T-cell (primary cell): ENCODE measurements at regions not wholly inside any gene's neighbourhood (a gene's known extent, or its start where the extent isn't known, plus 50 kb on each side); places are given as distances from the start of the nearest gene placed in this dataset.

ENCODE experiments used
- ATAC-seq, 4 experiments: fragments of 200-7000 bp in 3 of 4; fragments of 150-1000 bp in 1 of 4; cut with Tn5 transposase; replicated peaks in 1 of 4; 1 replicate in 3 of 4; 2 replicates in 1 of 4; pipeline ENCODE4 v1.10.0; 2021; ENCODE audit warnings: moderate library complexity in 3 of 4, mild to moderate bottlenecking in 2 of 4, moderate number of reproducible peaks in 1 of 4
- CTCF ChIA-PET, 2 donors: fragments of 300-600 bp; sonication (Branson Sonifier 250); formaldehyde crosslinking; loops; one replicate each; lab custom pipeline; 2022; ENCODE audit warnings: antibody characterized with exemption in 2 of 2; lab: Charles Lee
- POLR2A ChIA-PET, 2 donors: fragments of 300-600 bp; sonication (Branson Sonifier 250); formaldehyde crosslinking; loops; one replicate each; lab custom pipeline; 2022; ENCODE audit warnings: antibody characterized with exemption in 2 of 2; lab: Charles Lee
- DNase-seq, 35 experiments: peaks; one replicate each; pipeline versions ENCODE4 v3.0.0 to v3.0.0-alpha.2; 2013 to 2023
- H3K27ac ChIP-seq: one replicate; pipeline ENCODE4 v1.5.1; 2013; ENCODE audit warnings: low read length
- H3K27me3 ChIP-seq, 2 experiments: replicated peaks in 1 of 2; 1 replicate in 1 of 2; 2 replicates in 1 of 2; pipeline versions ENCODE4 v1.6.1 to v1.7.0; 2013; ENCODE audit warnings: low read length in 1 of 2, mixed read lengths in 1 of 2; ENCODE audit not compliant: control insufficient read depth in 2 of 2, insufficient read depth in 2 of 2; ENCODE audit errors: extremely low read depth in 1 of 2
- H3K36me3 ChIP-seq, 2 donors: 1 replicate in 1 of 2; 2 replicates in 1 of 2; pipeline versions ENCODE4 v1.6.1 to v1.7.0; 2013; ENCODE audit warnings: low read length in 1 of 2; ENCODE audit not compliant: control insufficient read depth in 2 of 2, insufficient read depth in 1 of 2; ENCODE audit errors: extremely low read depth in 1 of 2
- H3K4me1 ChIP-seq, 2 experiments: 1 replicate in 1 of 2; 2 replicates in 1 of 2; pipeline versions ENCODE4 v1.6.1 to v1.7.0; 2013; ENCODE audit warnings: low read length in 2 of 2, mixed read lengths in 1 of 2; ENCODE audit not compliant: insufficient read depth in 2 of 2, control insufficient read depth in 1 of 2; ENCODE audit errors: extremely low read depth in 1 of 2
- H3K4me3 ChIP-seq, 2 donors: 1 replicate in 1 of 2; 2 replicates in 1 of 2; pipeline versions ENCODE4 v1.5.1 to v1.7.0; 2013; ENCODE audit warnings: mild to moderate bottlenecking in 2 of 2, low read length in 1 of 2, moderate library complexity in 1 of 2; ENCODE audit not compliant: control insufficient read depth in 1 of 2; ENCODE audit errors: extremely low read depth in 1 of 2
- H3K9me3 ChIP-seq: 2 replicates; pipeline ENCODE4 v1.7.0; 2013
- H3K27ac Mint-ChIP-seq, 2 donors: one replicate each; pipeline ENCODE4 v1.8.0; 2020 to 2021; ENCODE audit warnings: mild to moderate bottlenecking in 2 of 2, mixed read lengths in 2 of 2
- H3K27me3 Mint-ChIP-seq, 2 donors: one replicate each; pipeline ENCODE4 v1.8.0; 2021 to 2022; ENCODE audit warnings: mixed read lengths in 2 of 2
- H3K36me3 Mint-ChIP-seq: one replicate; pipeline ENCODE4 v1.8.0; 2021; ENCODE audit warnings: mixed read lengths
- H3K4me1 Mint-ChIP-seq, 3 donors: one replicate each; pipeline ENCODE4 v1.8.0; 2020 to 2022; ENCODE audit warnings: mixed read lengths in 3 of 3, mild to moderate bottlenecking in 1 of 3
- H3K4me3 Mint-ChIP-seq, 3 donors: one replicate each; pipeline ENCODE4 v1.8.0; 2020 to 2022; ENCODE audit warnings: mild to moderate bottlenecking in 3 of 3, mixed read lengths in 3 of 3, moderate library complexity in 3 of 3
- H3K9me3 Mint-ChIP-seq, 3 donors: one replicate each; pipeline ENCODE4 v1.8.0; 2020 to 2022; ENCODE audit warnings: mixed read lengths in 3 of 3
- WGBS: methylation state at CpG from one replicate; pipeline ENCODE4 v1.1.5; 2013; ENCODE audit warnings: missing lambda C conversion rate; ENCODE audit not compliant: insufficient coverage; 5-methylcytosine and 5-hydroxymethylcytosine counted together

DNA sequence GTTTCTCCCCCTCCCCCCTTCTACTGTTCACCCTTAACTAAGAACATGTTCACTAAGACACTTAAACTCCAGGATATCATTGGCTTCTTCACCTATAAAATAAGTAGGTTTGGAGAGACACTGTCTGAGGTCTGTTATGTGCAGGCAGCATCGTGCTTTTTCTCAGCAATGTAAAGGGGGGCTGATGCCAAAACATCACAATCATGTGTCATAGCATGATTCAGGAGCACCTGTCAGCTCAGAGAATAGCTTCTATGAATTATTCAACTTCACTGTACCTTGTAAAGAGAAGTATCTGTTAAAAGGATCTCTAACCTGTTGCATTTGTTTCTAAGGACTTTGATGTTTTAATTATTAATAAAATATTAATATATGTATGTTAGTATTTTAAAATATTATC, 211.4 kb upstream of the EPHA3 start:
- no peaks in the 10 kb centered on the region for H3K27me3 Mint-ChIP-seq
- POLR2A ChIA-PET: no interaction called here
- H3K27ac Mint-ChIP-seq: no peak overlapping the region
- CTCF ChIA-PET: no interaction called here
- no peaks in the 10 kb centered on the region for H3K4me1 Mint-ChIP-seq
- Histone ChIP-seq H3K27me3 (no peaks in the 10 kb centered on the region), H3K4me1 (no peaks in the 10 kb centered on the region), H3K27ac (no peak overlapping the region), H3K9me3 (no peaks in the 10 kb centered on the region), H3K4me3 (no peak overlapping the region), H3K36me3 (no peaks in the 10 kb centered on the region)
- H3K9me3 Mint-ChIP-seq: peaks cover 8 to 19% (median 14%) of the 10 kb centered on the region in 3 donors
- H3K4me3 Mint-ChIP-seq: no peak overlapping the region
- H3K36me3 Mint-ChIP-seq: no peaks in the 10 kb centered on the region
- no peak for DNase-seq
- no CpG with 5 or more reads among the region's 1 CpG for WGBS
- no peak for ATAC-seq

DNA sequence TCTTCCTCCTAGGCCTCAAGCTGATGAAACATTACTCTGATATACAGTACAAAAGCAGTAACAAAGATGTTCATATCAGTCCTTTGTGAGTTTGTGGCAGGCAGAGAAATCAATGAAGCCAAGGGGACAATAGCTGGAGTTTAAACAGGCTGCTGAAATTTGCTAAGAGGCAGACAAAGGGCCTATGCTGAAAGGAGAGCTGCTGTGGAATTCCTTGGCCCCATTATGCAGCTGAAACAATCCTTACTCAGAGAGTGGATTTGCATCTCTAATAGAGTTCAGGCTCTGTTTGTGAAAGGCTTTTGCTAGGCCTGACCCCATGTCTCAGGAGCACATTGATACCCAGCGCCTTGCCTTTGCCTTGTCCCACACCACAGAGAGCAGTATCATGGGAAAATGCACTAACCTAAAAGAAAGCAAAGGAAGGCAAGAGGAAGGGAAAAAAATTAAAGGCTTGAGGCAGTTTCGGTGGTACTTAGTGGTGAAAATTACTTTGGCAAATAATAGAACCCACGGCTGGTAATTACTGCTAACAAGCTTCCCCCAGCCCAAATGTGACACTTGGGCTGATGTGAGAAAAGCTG, 195.0 kb upstream of the EPHA3 start:
- CTCF ChIA-PET: no interaction called here
- Histone ChIP-seq H3K27ac (no peak overlapping the region), H3K9me3 (no peaks in the 10 kb centered on the region), H3K36me3 (no peaks in the 10 kb centered on the region), H3K4me3 (no peak overlapping the region), H3K27me3 (no peaks in the 10 kb centered on the region), H3K4me1 (no peaks in the 10 kb centered on the region)
- Mint-ChIP-seq H3K9me3 (peaks cover 6 to 16% (median 6%) of the 10 kb centered on the region in 3 donors), H3K27me3 (no peaks in the 10 kb centered on the region), H3K27ac (no peak overlapping the region), H3K36me3 (no peaks in the 10 kb centered on the region), H3K4me3 (no peak overlapping the region), H3K4me1 (no peaks in the 10 kb centered on the region)
- ATAC-seq: no peak
- DNase-seq: no peak
- WGBS: 67% methylated on average over 1 of the region's 3 CpGs
- POLR2A ChIA-PET: no interaction called here

DNA sequence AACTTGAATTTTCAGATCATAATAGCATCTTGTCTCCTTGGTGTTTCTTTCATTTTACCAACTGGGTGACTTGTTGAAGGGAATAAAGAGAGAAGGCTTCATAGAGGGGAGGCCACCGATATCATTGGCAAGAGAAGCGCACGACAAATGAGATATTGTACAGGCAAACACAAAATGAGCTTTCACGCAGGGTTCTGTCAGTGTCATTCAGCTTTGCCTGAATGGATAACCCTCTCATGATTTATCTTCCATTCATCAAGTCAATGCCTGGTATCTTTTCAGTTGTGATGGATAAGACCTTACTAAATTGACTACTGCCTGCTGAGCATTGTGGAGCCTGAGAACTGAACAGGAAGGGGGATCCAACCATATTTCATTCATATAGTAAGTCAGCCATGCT, 188.6 kb upstream of the EPHA3 start:
- H3K27ac ChIP-seq: no peak overlapping the region
- H3K36me3 ChIP-seq: no peaks in the 10 kb centered on the region
- no peaks in the 10 kb centered on the region for H3K27me3 Mint-ChIP-seq
- ChIA-PET CTCF (no interaction called here), POLR2A (no interaction called here)
- no peaks in the 10 kb centered on the region for H3K9me3 ChIP-seq
- no peak overlapping the region for H3K4me3 ChIP-seq
- no peak for ATAC-seq
- H3K4me1 Mint-ChIP-seq: no peaks in the 10 kb centered on the region
- no peak overlapping the region for H3K27ac Mint-ChIP-seq
- no peaks in the 10 kb centered on the region for H3K36me3 Mint-ChIP-seq
- no peaks in the 10 kb centered on the region for H3K4me1 ChIP-seq
- WGBS: no CpG with 5 or more reads among the region's 4 CpGs
- peaks cover 6 to 17% (median 6%) of the 10 kb centered on the region in 3 donors for H3K9me3 Mint-ChIP-seq
- H3K4me3 Mint-ChIP-seq: no peak overlapping the region
- no peaks in the 10 kb centered on the region for H3K27me3 ChIP-seq
- no peak for DNase-seq

DNA sequence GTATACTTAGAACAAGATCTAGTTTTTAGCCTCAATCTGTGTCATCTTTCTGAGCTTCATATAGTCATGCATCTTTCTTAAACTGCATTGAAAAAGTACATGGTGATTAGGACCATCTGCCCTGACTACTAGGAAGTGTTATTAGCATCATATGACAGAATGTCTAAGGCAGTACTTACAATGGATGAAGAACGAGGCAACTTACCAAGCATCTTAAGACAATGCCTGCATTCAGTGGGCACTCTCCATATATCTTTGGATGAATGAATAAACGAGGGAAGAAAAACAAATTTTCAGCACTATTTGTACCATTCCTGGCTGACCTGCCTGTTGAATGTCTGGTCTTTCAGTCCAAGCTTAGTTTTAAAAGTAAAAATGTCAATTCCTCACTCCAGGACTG, 185.4 kb upstream of the EPHA3 start:
- no peak overlapping the region for H3K4me3 ChIP-seq
- H3K4me1 ChIP-seq: no peaks in the 10 kb centered on the region
- WGBS: no CpG with 5 or more reads among the region's 2 CpGs
- ATAC-seq (no peak), DNase-seq (no peak)
- no peaks in the 10 kb centered on the region for H3K27me3 Mint-ChIP-seq
- no peaks in the 10 kb centered on the region for H3K36me3 ChIP-seq
- H3K27ac ChIP-seq: no peak overlapping the region
- no peaks in the 10 kb centered on the region for H3K9me3 ChIP-seq
- peaks cover 0 to 11% (median 4%) of the 10 kb centered on the region in 3 donors for H3K9me3 Mint-ChIP-seq
- POLR2A ChIA-PET: no interaction called here
- CTCF ChIA-PET: no interaction called here
- H3K27ac Mint-ChIP-seq: no peak overlapping the region
- no peaks in the 10 kb centered on the region for H3K36me3 Mint-ChIP-seq
- no peaks in the 10 kb centered on the region for H3K27me3 ChIP-seq
- no peak overlapping the region for H3K4me3 Mint-ChIP-seq
- no peaks in the 10 kb centered on the region for H3K4me1 Mint-ChIP-seq

DNA sequence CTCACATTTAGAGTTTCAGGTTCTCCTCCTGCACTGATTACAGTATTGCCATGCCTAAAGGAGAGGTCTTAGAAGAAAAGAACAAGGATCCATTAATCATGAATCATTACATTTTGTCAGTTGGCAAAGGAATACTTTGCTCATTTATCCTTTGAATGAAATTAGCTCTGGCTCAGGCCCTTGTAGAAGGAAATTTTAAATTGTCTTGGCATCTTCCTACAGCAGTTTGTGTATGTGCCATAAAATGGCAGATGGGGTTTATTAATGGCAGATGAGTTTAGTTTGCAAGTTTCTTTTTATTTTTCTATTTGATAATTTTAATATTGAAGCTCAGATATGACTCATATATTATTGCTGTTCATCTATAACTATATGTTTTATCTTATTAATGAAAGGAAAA, 181.2 kb upstream of the EPHA3 start:
- POLR2A ChIA-PET: no interaction called here
- Histone ChIP-seq H3K36me3 (no peaks in the 10 kb centered on the region), H3K9me3 (no peaks in the 10 kb centered on the region), H3K4me3 (no peak overlapping the region), H3K4me1 (no peaks in the 10 kb centered on the region), H3K27me3 (no peaks in the 10 kb centered on the region), H3K27ac (no peak overlapping the region)
- DNase-seq (no peak), ATAC-seq (no peak)
- Mint-ChIP-seq H3K9me3 (peaks cover 4 to 11% (median 9%) of the 10 kb centered on the region in 3 donors), H3K36me3 (no peaks in the 10 kb centered on the region), H3K4me3 (no peak overlapping the region), H3K27ac (no peak overlapping the region), H3K4me1 (no peaks in the 10 kb centered on the region), H3K27me3 (no peaks in the 10 kb centered on the region)
- CTCF ChIA-PET: no interaction called here

DNA sequence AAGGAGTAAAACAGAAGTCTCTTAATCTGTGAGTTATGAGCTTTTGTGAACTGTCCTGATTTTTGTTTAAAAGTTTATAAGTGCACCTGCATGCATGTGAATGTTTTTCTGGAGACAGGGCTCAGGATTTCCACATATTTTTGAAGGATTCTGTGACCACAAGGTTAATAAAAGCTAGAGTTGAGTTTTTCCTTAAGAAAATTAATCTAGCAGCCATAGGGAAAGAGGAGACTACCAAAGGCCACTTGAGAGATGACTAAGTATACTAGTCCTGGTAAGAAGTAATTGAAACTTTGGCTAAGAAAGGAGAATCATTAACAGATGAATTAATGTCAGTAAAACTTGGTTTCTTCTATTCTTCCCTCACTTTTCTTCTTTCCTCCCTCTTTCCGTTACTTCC, 176.8 kb upstream of the EPHA3 start:
- Histone ChIP-seq H3K36me3 (no peaks in the 10 kb centered on the region), H3K9me3 (no peaks in the 10 kb centered on the region), H3K4me3 (no peak overlapping the region), H3K27me3 (no peaks in the 10 kb centered on the region), H3K4me1 (no peaks in the 10 kb centered on the region), H3K27ac (no peak overlapping the region)
- POLR2A ChIA-PET: no interaction called here
- ATAC-seq (no peak), DNase-seq (no peak)
- Mint-ChIP-seq H3K36me3 (no peaks in the 10 kb centered on the region), H3K9me3 (peaks cover 9 to 18% (median 14%) of the 10 kb centered on the region in 3 donors), H3K4me1 (no peaks in the 10 kb centered on the region), H3K27me3 (no peaks in the 10 kb centered on the region), H3K27ac (no peak overlapping the region), H3K4me3 (no peak overlapping the region)
- CTCF ChIA-PET: no interaction called here
- no CpG with 5 or more reads among the region's 1 CpG for WGBS

DNA sequence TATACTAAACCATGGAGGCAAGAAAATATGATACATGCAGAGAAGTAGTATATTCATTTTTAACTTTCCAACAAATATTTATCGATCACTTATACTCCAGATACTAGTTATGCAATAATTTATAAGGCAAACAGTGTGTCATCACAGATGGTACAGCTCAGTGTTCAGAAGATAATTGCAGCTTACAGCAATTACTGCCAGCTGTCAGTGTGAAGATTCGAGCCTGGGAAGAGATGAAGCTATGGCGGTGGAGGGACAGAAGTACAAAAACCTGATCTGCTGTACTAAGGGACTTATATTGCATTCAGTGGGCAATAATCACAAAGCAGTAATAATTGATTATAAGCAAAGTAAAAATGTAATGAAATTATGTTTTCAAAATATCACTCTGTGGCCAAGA, 170.6 kb upstream of the EPHA3 start:
- H3K27ac Mint-ChIP-seq: no peak overlapping the region
- POLR2A ChIA-PET: no interaction called here
- WGBS: 60% methylated on average over 1 of the region's 3 CpGs

More for the DNA sequence above, 170.6 kb upstream of the EPHA3 start:
- H3K4me1 ChIP-seq: no peaks in the 10 kb centered on the region
- no peak for ATAC-seq
- CTCF ChIA-PET: no interaction called here
- H3K36me3 ChIP-seq: no peaks in the 10 kb centered on the region
- H3K27ac ChIP-seq: no peak overlapping the region
- no peaks in the 10 kb centered on the region for H3K9me3 ChIP-seq
- no peak for DNase-seq
- no peak overlapping the region for H3K4me3 ChIP-seq
- no peaks in the 10 kb centered on the region for H3K27me3 ChIP-seq
- Mint-ChIP-seq H3K4me3 (no peak overlapping the region), H3K36me3 (no peaks in the 10 kb centered on the region), H3K9me3 (peaks cover 9 to 23% (median 13%) of the 10 kb centered on the region in 3 donors), H3K27me3 (no peaks in the 10 kb centered on the region), H3K4me1 (no peaks in the 10 kb centered on the region)
